PC-3 (cell line): ENCODE measurements at regions not wholly inside any gene's neighbourhood (a gene's known extent, or its start where the extent isn't known, plus 50 kb on each side); places are given as distances from the start of the nearest gene placed in this dataset.

ENCODE experiments used
- CTCF ChIP-seq: fragments of 300-600 bp; sonication (generic); conservative IDR thresholded peaks from 2 replicates; pipeline ENCODE4 v1.5.1; 2017; ENCODE audit warnings: antibody characterized with exemption, low read depth, mild to moderate bottlenecking, low read length
- EZH2 ChIP-seq: fragments of 300-600 bp; sonication (generic); IDR thresholded peaks from one replicate; pipeline ENCODE4 v1.6.1; 2017; ENCODE audit warnings: antibody characterized with exemption, mild to moderate bottlenecking, low read length; ENCODE audit not compliant: unreplicated experiment
- EZH2phosphoT487 ChIP-seq: fragments of 300-600 bp; sonication (generic); IDR thresholded peaks from 2 replicates; pipeline ENCODE4 v1.6.1; 2018; ENCODE audit warnings: mild to moderate bottlenecking, antibody characterized with exemption, low read length, borderline replicate concordance

- TF ChIP-seq CTCF (no peak), EZH2 (no peak), EZH2phosphoT487 (no peak)
Observed at GRCh38 chr12:86735072-86735471, 478.9 kb upstream of the MGAT4C start.
